ENCODE measurements at regions not wholly inside any gene's neighbourhood (a gene's known extent, or its start where the extent isn't known, plus 50 kb on each side); places are given as distances from the start of the nearest gene placed in this dataset.

- Histone ChIP-seq H3K27me3 (ENCODE audit: insufficient read depth, low read length) (no peaks in the 10 kb centered on the region), H2AFZ (ENCODE audit: low read depth, low read length, poor library complexity, severe bottlenecking) (no peak overlapping the region), H3K4me1 (ENCODE audit: control insufficient read depth in 1 of 2, insufficient read depth in 2 of 2, low read length in 2 of 2) (no peaks in the 10 kb centered on the region), H3K27ac (ENCODE audit: low read depth, low read length) (no peak overlapping the region), H3K9me3 (ENCODE audit: control insufficient read depth in 1 of 2, insufficient read depth in 1 of 2, low read depth in 1 of 2, low read length in 2 of 2) (no peaks in the 10 kb centered on the region), H3K9me2 (ENCODE audit: insufficient read depth) (no peaks in the 10 kb centered on the region), H3K36me3 (ENCODE audit: control insufficient read depth in 1 of 2, insufficient read depth in 2 of 2, low read length in 2 of 2) (no peaks in the 10 kb centered on the region), H4K20me1 (ENCODE audit: insufficient read depth) (no peaks in the 10 kb centered on the region), H3K9ac (ENCODE audit: low read length) (no peak overlapping the region), H3K4me2 (ENCODE audit: low read length) (no peak overlapping the region), H3K4me3 (replicated peaks in 1 of 2; ENCODE audit: low read depth in 1 of 2, low read length in 2 of 2) (no peak overlapping the region), H3K79me2 (ENCODE audit: insufficient read depth, low read length) (no peaks in the 10 kb centered on the region)
- ChIA-PET RAD21 (ENCODE audit: low non-redundant PET in 1 of 2, low total read pairs in 2 of 2, uncharacterized antibody in 2 of 2, unreplicated experiment in 2 of 2) (no interaction called here), POLR2A (no interaction called here), CTCF (no interaction called here)
- DNase-seq (ENCODE audit: low read depth, low spot score), result no peak
- intact Hi-C loops (cut with micrococcal nuclease), result no loop called here
- no TSS peak for BruUV-seq (replicated peaks)
- TF ChIP-seq JUND (IDR thresholded peaks at IDR 0.05), result no peak
- TF ChIP-seq, protein P1, sequence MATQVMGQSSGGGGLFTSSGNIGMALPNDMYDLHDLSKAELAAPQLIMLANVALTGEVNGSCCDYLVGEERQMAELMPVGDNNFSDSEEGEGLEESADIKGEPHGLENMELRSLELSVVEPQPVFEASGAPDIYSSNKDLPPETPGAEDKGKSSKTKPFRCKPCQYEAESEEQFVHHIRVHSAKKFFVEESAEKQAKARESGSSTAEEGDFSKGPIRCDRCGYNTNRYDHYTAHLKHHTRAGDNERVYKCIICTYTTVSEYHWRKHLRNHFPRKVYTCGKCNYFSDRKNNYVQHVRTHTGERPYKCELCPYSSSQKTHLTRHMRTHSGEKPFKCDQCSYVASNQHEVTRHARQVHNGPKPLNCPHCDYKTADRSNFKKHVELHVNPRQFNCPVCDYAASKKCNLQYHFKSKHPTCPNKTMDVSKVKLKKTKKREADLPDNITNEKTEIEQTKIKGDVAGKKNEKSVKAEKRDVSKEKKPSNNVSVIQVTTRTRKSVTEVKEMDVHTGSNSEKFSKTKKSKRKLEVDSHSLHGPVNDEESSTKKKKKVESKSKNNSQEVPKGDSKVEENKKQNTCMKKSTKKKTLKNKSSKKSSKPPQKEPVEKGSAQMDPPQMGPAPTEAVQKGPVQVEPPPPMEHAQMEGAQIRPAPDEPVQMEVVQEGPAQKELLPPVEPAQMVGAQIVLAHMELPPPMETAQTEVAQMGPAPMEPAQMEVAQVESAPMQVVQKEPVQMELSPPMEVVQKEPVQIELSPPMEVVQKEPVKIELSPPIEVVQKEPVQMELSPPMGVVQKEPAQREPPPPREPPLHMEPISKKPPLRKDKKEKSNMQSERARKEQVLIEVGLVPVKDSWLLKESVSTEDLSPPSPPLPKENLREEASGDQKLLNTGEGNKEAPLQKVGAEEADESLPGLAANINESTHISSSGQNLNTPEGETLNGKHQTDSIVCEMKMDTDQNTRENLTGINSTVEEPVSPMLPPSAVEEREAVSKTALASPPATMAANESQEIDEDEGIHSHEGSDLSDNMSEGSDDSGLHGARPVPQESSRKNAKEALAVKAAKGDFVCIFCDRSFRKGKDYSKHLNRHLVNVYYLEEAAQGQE (IDR thresholded peaks at IDR 0.05; ENCODE audit: low read depth), result no peak
- TF ChIP-seq YY1 (IDR thresholded peaks at IDR 0.05; ENCODE audit: extremely low read depth, insufficient replicate concordance, low read depth, low read length), result no peak
- no peak for TF ChIP-seq RAD21 (IDR thresholded peaks at IDR 0.05; ENCODE audit: low read depth)
- ATAC-seq, result no peak
Measured at GRCh38 chr1:29909962-29910361, 673.6 kb downstream of the PTPRU start.

- ChIA-PET RAD21 (ENCODE audit: low non-redundant PET in 1 of 2, low total read pairs in 2 of 2, uncharacterized antibody in 2 of 2, unreplicated experiment in 2 of 2) (no interaction called here), CTCF (no interaction called here), POLR2A (no interaction called here)
- no peak overlapping the region for H3K27ac ChIP-seq (ENCODE audit: low read depth, low read length)
- no peak overlapping the region for H3K4me2 ChIP-seq (ENCODE audit: low read length)
- H4K20me1 ChIP-seq (ENCODE audit: insufficient read depth), result no peaks in the 10 kb centered on the region
- intact Hi-C loops (cut with micrococcal nuclease), result no loop called here
- no peak overlapping the region for H2AFZ ChIP-seq (ENCODE audit: low read depth, low read length, poor library complexity, severe bottlenecking)
- H3K79me2 ChIP-seq (ENCODE audit: insufficient read depth, low read length), result no peaks in the 10 kb centered on the region
- no peak overlapping the region for H3K9ac ChIP-seq (ENCODE audit: low read length)
- no peaks in the 10 kb centered on the region for H3K9me2 ChIP-seq (ENCODE audit: insufficient read depth)
- no peaks in the 10 kb centered on the region for H3K4me1 ChIP-seq (ENCODE audit: control insufficient read depth in 1 of 2, insufficient read depth in 2 of 2, low read length in 2 of 2)
- no peaks in the 10 kb centered on the region for H3K9me3 ChIP-seq (ENCODE audit: control insufficient read depth in 1 of 2, insufficient read depth in 1 of 2, low read depth in 1 of 2, low read length in 2 of 2)
- no TSS peak for BruUV-seq (replicated peaks)
- DNase-seq (ENCODE audit: low read depth, low spot score) (no peak), ATAC-seq (no peak)
- H3K36me3 ChIP-seq (ENCODE audit: control insufficient read depth in 1 of 2, insufficient read depth in 2 of 2, low read length in 2 of 2), result no peaks in the 10 kb centered on the region
- H3K4me3 ChIP-seq (replicated peaks in 1 of 2; ENCODE audit: low read depth in 1 of 2, low read length in 2 of 2), result no peak overlapping the region
- H3K27me3 ChIP-seq (ENCODE audit: insufficient read depth, low read length), result peaks cover 6% of the 10 kb centered on the region; the same call in 1 of the 2 replicates
- TF ChIP-seq, protein P1 (IDR thresholded peaks at IDR 0.05; ENCODE audit: low read depth), result no peak
- TF ChIP-seq JUND (IDR thresholded peaks at IDR 0.05), result no peak
- TF ChIP-seq SRF (IDR thresholded peaks at IDR 0.05; ENCODE audit: low read depth), result no peak
- TF ChIP-seq MAX (IDR thresholded peaks at IDR 0.05), result no peak
- TF ChIP-seq CEBPB (IDR thresholded peaks at IDR 0.05; ENCODE audit: low read depth), result no peak
- no peak for TF ChIP-seq ELF1 (IDR thresholded peaks at IDR 0.05; ENCODE audit: borderline replicate concordance, low read depth)
- TF ChIP-seq ZBTB33 (IDR thresholded peaks at IDR 0.05; ENCODE audit: extremely low read depth, insufficient replicate concordance, low read length), result no peak
- TF ChIP-seq FOSL1 (IDR thresholded peaks at IDR 0.05; ENCODE audit: low read depth), result no peak
- TF ChIP-seq CBX3 (IDR thresholded peaks at IDR 0.05; ENCODE audit: low read depth), result no peak
Measured at GRCh38 chr1:29907596-29907995, 671.3 kb downstream of the PTPRU start.

All from HCT116 (cell line).